Left renal pelvis (tissue), 4 donors: ENCODE measurements at regions not wholly inside any gene's neighbourhood (a gene's known extent, or its start where the extent isn't known, plus 50 kb on each side); places are given as distances from the start of the nearest gene placed in this dataset.
A peak's percentile ranks its signal among the peaks of the same experiment; 100 is the strongest.

Source experiments
- DNase-seq, 4 donors: peaks; one replicate each; pipeline ENCODE4 v3.0.0-alpha.2; 2013; ENCODE audit warnings: low read depth in 4 of 4, low spot score in 3 of 4

- DNase-seq, result no peak
Observed at GRCh38 chr3:147838652-147839051, 429.5 kb downstream of the ZIC1 start.

- DNase-seq, result no peak
Observed at GRCh38 chr3:147843331-147843730, 434.2 kb downstream of the ZIC1 start.

GRCh38 chr3:147846293-147846692, 437.1 kb downstream of the ZIC1 start:
- DNase-seq, result no peak

- no peak for DNase-seq
Observed at GRCh38 chr3:147846854-147847478, 437.8 kb downstream of the ZIC1 start.

- peak in 1 of 4 donors; percentile 1 for DNase-seq
Observed at GRCh38 chr3:147851062-147851461, 441.9 kb downstream of the ZIC1 start.

- DNase-seq, result no peak
Observed at GRCh38 chr3:147854542-147854941, 445.4 kb downstream of the ZIC1 start.

GRCh38 chr3:147864754-147865354, 455.7 kb downstream of the ZIC1 start:
- DNase-seq, result no peak

GRCh38 chr3:147866561-147866960, 457.4 kb downstream of the ZIC1 start:
- DNase-seq, result no peak

GRCh38 chr3:147872568-147872967, 463.4 kb downstream of the ZIC1 start:
- DNase-seq, result no peak

GRCh38 chr3:147875498-147875897, 466.3 kb downstream of the ZIC1 start:
- DNase-seq, result no peak

GRCh38 chr3:147881933-147882332, 472.8 kb downstream of the ZIC1 start:
- DNase-seq, result no peak

- no peak for DNase-seq
Observed at GRCh38 chr3:147886879-147887278, 477.7 kb downstream of the ZIC1 start.

- no peak for DNase-seq
Observed at GRCh38 chr3:147887797-147888196, 478.6 kb downstream of the ZIC1 start.

GRCh38 chr3:147890114-147890513, 480.9 kb downstream of the ZIC1 start:
- no peak for DNase-seq

- no peak for DNase-seq
Observed at GRCh38 chr3:147895509-147895908, 486.3 kb downstream of the ZIC1 start.

- DNase-seq, result no peak
Observed at GRCh38 chr3:147900851-147901250, 491.7 kb downstream of the ZIC1 start.

- no peak for DNase-seq
Observed at GRCh38 chr3:147903026-147903425, 493.9 kb downstream of the ZIC1 start.

GRCh38 chr3:147904421-147904820, 495.3 kb downstream of the ZIC1 start:
- no peak for DNase-seq

GRCh38 chr3:147906285-147906684, 497.1 kb downstream of the ZIC1 start:
- DNase-seq, result no peak

GRCh38 chr3:147914532-147914931, 505.4 kb downstream of the ZIC1 start:
- DNase-seq, result no peak

GRCh38 chr3:147915057-147915456, 505.9 kb downstream of the ZIC1 start:
- no peak for DNase-seq

GRCh38 chr3:147919496-147919895, 510.3 kb downstream of the ZIC1 start:
- no peak for DNase-seq

GRCh38 chr3:147921051-147921450, 511.9 kb downstream of the ZIC1 start:
- no peak for DNase-seq
